OCI-LY3 (cell line): ENCODE measurements at regions not wholly inside any gene's neighbourhood (a gene's known extent, or its start where the extent isn't known, plus 50 kb on each side); places are given as distances from the start of the nearest gene placed in this dataset.

Experiments used
- H2AFZ ChIP-seq: fragments of 200-600, 300-600 bp; shearing (Covaris generic); 2 replicates; pipeline ENCODE4 v1.6.0; 2014; ENCODE audit warnings: antibody characterized with exemption, low read depth, low read length
- H3K27ac ChIP-seq: fragments of 200-600, 300-600 bp; sonication (generic); 2 replicates; pipeline ENCODE4 v1.5.1; 2014; ENCODE audit warnings: mild to moderate bottlenecking, low read length, moderate library complexity, mixed read lengths
- H3K27me3 ChIP-seq: fragments of 200-600, 300-600 bp; sonication (generic); 2 replicates; pipeline ENCODE4 v1.6.1; 2014; ENCODE audit warnings: low read depth, low read length, mixed read lengths
- H3K36me3 ChIP-seq: fragments of 200-600, 300-600 bp; sonication (generic); replicated peaks from 2 replicates; pipeline ENCODE3; 2014; ENCODE audit warnings: low read depth, low read length, mixed read lengths
- H3K4me1 ChIP-seq: fragments of 300-600, 200-600 bp; sonication (generic); 2 replicates; pipeline ENCODE4 v1.6.1; 2014; ENCODE audit warnings: low read length, mixed read lengths
- H3K4me2 ChIP-seq: fragments of 200-600, 300-600 bp; sonication (generic); 2 replicates; pipeline ENCODE4 v1.6.1; 2014; ENCODE audit warnings: low read length, mixed read lengths
- H3K4me3 ChIP-seq: fragments of 300-600, 200-600 bp; sonication (generic); 2 replicates; pipeline ENCODE4 v1.5.1; 2014; ENCODE audit warnings: antibody characterized with exemption, mild to moderate bottlenecking, low read length, moderate library complexity
- H3K79me2 ChIP-seq: fragments of 300-600, 200-600 bp; shearing (Covaris generic); 2 replicates; pipeline ENCODE4 v1.6.1; 2014; ENCODE audit warnings: mild to moderate bottlenecking, low read length, mixed read lengths
- H3K9ac ChIP-seq: fragments of 300-600, 200-600 bp; shearing (Covaris generic); 2 replicates; pipeline ENCODE4 v1.6.0; 2014; ENCODE audit warnings: mild to moderate bottlenecking, low read length, moderate library complexity
- H3K9me3 ChIP-seq: fragments of 200-600, 300-600 bp; shearing (Covaris generic); 2 replicates; pipeline ENCODE4 v1.6.1; 2014; ENCODE audit warnings: low read length, mixed read lengths; ENCODE audit not compliant: insufficient read depth
- H4K20me1 ChIP-seq: fragments of 200-600, 300-600 bp; sonication (generic); 2 replicates; pipeline ENCODE4 v1.6.1; 2016; ENCODE audit warnings: low read length, mixed read lengths; ENCODE audit not compliant: insufficient read depth
- CTCF ChIP-seq: fragments of 200-600, 300-600 bp; sonication (generic); IDR thresholded peaks from 2 replicates; pipeline ENCODE4 v1.5.1; 2014; ENCODE audit warnings: antibody characterized with exemption, low read length, low read depth
- EZH2phosphoT487 ChIP-seq: fragments of 200-600 bp; shearing (Covaris generic); IDR thresholded peaks from 2 replicates; pipeline ENCODE4 v1.6.1; 2018; ENCODE audit warnings: antibody characterized with exemption, mixed run types, low read depth

- no peak for TF ChIP-seq CTCF
- TF ChIP-seq EZH2phosphoT487: no peak
- H3K9ac ChIP-seq: no peak overlapping the region
- H2AFZ ChIP-seq: no peak overlapping the region
- no peak overlapping the region for H3K4me2 ChIP-seq
- H3K27me3 ChIP-seq: peaks cover 3% of the 10 kb centered on the region; the same call in 1 of the 2 replicates
- no peak overlapping the region for H3K27ac ChIP-seq
- H3K4me1 ChIP-seq: 0 out of 2 replicates have a peak, but pooled peaks cover 3% of the 10 kb centered on the region
- H3K4me3 ChIP-seq: no peak overlapping the region
- H3K9me3 ChIP-seq: no peaks in the 10 kb centered on the region
- no peaks in the 10 kb centered on the region for H3K36me3 ChIP-seq
- no peaks in the 10 kb centered on the region for H3K79me2 ChIP-seq
- no peaks in the 10 kb centered on the region for H4K20me1 ChIP-seq
These were observed 84.1 kb upstream of the LINGO1 start for GRCh38 chr15:77716632-77717332.

GRCh38 chr15:77715860-77716259 is 83.1 kb upstream of the LINGO1 start:
- Histone ChIP-seq H3K4me3 (no peak overlapping the region), H2AFZ (no peak overlapping the region), H3K27me3 (peaks cover 5% of the 10 kb centered on the region; the same call in 1 of the 2 replicates), H3K27ac (no peak overlapping the region), H3K4me2 (no peak overlapping the region), H3K79me2 (no peaks in the 10 kb centered on the region), H3K9ac (no peak overlapping the region), H3K9me3 (no peaks in the 10 kb centered on the region), H3K4me1 (0 out of 2 replicates have a peak, but pooled peaks cover 3% of the 10 kb centered on the region), H4K20me1 (no peaks in the 10 kb centered on the region), H3K36me3 (no peaks in the 10 kb centered on the region)
- no peak for TF ChIP-seq EZH2phosphoT487
- TF ChIP-seq CTCF: no peak

GRCh38 chr15:77715051-77715450 is 82.3 kb upstream of the LINGO1 start:
- Histone ChIP-seq H2AFZ (no peak overlapping the region), H3K36me3 (no peaks in the 10 kb centered on the region), H3K27ac (no peak overlapping the region), H4K20me1 (no peaks in the 10 kb centered on the region), H3K9ac (no peak overlapping the region), H3K9me3 (no peaks in the 10 kb centered on the region), H3K4me2 (no peak overlapping the region), H3K4me3 (no peak overlapping the region), H3K27me3 (peaks cover 5% of the 10 kb centered on the region; the same call in 1 of the 2 replicates), H3K4me1 (0 out of 2 replicates have a peak, but pooled peaks cover 3% of the 10 kb centered on the region), H3K79me2 (no peaks in the 10 kb centered on the region)
- no peak for TF ChIP-seq EZH2phosphoT487
- no peak for TF ChIP-seq CTCF

GRCh38 chr15:77714555-77714954 is 81.8 kb upstream of the LINGO1 start:
- no peaks in the 10 kb centered on the region for H3K36me3 ChIP-seq
- H3K4me3 ChIP-seq: no peak overlapping the region
- H2AFZ ChIP-seq: no peak overlapping the region
- H3K27ac ChIP-seq: no peak overlapping the region
- no peak overlapping the region for H3K4me2 ChIP-seq
- H3K4me1 ChIP-seq: 0 out of 2 replicates have a peak, but pooled peaks cover 3% of the 10 kb centered on the region
- H3K27me3 ChIP-seq: peaks cover 5% of the 10 kb centered on the region; the same call in 1 of the 2 replicates
- no peak for TF ChIP-seq EZH2phosphoT487
- TF ChIP-seq CTCF: no peak
- H4K20me1 ChIP-seq: no peaks in the 10 kb centered on the region
- H3K9ac ChIP-seq: no peak overlapping the region
- H3K79me2 ChIP-seq: no peaks in the 10 kb centered on the region
- H3K9me3 ChIP-seq: no peaks in the 10 kb centered on the region
